ENCODE measurements at regions not wholly inside any gene's neighbourhood (a gene's known extent, or its start where the extent isn't known, plus 50 kb on each side); places are given as distances from the start of the nearest gene placed in this dataset.

DNA sequence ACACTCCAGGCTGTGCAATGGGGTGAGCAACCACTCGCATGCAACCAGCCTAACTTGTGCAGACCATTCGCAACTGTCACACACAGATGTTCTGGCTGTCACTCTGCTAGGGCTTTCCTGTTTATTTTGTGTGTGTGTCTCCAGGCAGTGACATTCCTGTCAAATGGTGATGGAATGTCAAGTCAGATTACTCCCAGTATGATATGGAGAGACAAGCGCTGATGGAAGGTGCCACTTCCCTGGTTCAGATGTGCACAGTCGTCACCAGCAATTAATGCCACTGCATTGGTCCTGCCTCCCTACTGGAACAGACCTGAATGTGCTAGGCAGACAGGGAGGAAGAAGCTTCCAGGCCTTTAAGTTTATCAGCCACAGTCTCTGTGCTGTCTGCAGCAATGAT lies 442.4 kb upstream of the ISX start:
- TF ChIP-seq EZH2phosphoT487 (IDR thresholded peaks at IDR 0.05; ENCODE audit: insufficient read depth, low read depth): no peak
- no peak for TF ChIP-seq EZH2 (IDR thresholded peaks at IDR 0.05; ENCODE audit: insufficient read depth, poor library complexity, severe bottlenecking)

Measured in GM23248 (cell line).